ENCODE measurements at regions not wholly inside any gene's neighbourhood (a gene's known extent, or its start where the extent isn't known, plus 50 kb on each side); places are given as distances from the start of the nearest gene placed in this dataset.
"Not testable (repeated sequence)": the region's sequence is repeated elsewhere in the genome, so short reads cannot be mapped to it uniquely, and the experiment has no call there.

DNA sequence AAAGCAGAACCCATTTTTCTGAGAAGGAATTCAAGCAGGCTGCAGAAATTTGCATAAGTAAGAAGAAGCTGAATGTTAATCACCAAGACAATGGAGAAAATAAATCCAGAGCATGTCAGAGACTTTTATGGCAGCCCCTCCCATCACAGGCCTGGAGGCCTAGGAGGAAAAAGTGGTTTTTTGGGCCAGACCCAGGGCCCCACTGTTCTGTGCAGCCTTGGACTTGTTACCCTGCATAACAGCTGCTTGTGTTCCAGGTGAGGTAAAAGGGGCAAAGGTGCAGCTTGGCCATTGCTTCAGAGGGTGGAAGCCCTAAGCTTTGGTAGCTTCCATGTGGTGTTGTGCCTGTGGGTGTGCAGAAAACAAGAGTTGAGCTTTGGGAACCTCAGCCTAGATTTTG lies 1516.2 kb upstream of the PCDH10 start:
- H3K4me3 ChIP-seq (ENCODE audit: low read depth, low read length): no peak overlapping the region
- DNase-seq (ENCODE audit: low read depth): no peak
- TF ChIP-seq, protein P1, sequence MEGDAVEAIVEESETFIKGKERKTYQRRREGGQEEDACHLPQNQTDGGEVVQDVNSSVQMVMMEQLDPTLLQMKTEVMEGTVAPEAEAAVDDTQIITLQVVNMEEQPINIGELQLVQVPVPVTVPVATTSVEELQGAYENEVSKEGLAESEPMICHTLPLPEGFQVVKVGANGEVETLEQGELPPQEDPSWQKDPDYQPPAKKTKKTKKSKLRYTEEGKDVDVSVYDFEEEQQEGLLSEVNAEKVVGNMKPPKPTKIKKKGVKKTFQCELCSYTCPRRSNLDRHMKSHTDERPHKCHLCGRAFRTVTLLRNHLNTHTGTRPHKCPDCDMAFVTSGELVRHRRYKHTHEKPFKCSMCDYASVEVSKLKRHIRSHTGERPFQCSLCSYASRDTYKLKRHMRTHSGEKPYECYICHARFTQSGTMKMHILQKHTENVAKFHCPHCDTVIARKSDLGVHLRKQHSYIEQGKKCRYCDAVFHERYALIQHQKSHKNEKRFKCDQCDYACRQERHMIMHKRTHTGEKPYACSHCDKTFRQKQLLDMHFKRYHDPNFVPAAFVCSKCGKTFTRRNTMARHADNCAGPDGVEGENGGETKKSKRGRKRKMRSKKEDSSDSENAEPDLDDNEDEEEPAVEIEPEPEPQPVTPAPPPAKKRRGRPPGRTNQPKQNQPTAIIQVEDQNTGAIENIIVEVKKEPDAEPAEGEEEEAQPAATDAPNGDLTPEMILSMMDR (IDR thresholded peaks at IDR 0.05; ENCODE audit: insufficient read depth, low read depth, low read length, missing control alignments): no peak

DNA sequence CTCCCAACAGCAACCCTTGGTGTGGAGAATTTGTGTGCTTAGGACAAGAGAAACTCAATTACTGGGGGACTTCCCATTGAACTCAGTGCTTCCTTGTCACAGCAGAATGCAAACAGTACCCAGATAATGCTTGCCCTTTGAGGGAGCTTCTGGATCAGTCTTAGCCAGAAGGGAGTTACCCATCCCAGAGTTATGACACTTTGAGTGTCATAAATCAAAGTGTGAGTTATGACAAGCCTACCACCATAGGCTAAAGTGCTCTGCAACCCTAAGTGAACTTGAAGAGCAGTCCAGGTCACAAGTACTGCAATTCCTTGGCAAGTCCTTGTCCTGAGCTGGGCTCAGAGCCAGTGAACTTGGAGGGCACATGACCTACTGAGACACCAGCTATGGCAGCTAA lies 1513.9 kb upstream of the PCDH10 start:
- H3K4me3 ChIP-seq (ENCODE audit: low read depth, low read length): no peak overlapping the region
- DNase-seq (ENCODE audit: low read depth): no peak
- TF ChIP-seq, protein P1 (IDR thresholded peaks at IDR 0.05; ENCODE audit: insufficient read depth, low read depth, low read length, missing control alignments): no peak

DNA sequence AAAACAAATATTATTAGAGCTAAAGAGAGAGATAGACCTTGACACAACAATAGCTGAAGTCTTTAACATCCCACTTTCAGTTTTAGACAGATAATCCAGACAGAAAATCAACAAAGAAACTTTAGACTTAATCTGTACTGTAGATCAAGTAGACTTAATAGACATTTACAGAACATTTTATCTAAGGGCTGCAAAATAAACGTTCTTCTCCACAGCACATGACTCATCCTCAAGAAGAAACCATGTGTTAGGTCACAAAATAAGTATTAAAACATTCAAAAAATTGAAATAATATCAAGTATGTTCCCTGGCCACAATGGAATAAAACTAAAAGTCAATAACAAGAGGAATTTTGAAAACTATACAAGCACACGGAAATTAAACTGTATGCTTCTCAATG lies 1510.3 kb upstream of the PCDH10 start:
- no peak overlapping the region for H3K4me3 ChIP-seq (ENCODE audit: low read depth, low read length)
- TF ChIP-seq, protein P1 (IDR thresholded peaks at IDR 0.05; ENCODE audit: insufficient read depth, low read depth, low read length, missing control alignments): no peak
- no peak for DNase-seq (ENCODE audit: low read depth)

DNA sequence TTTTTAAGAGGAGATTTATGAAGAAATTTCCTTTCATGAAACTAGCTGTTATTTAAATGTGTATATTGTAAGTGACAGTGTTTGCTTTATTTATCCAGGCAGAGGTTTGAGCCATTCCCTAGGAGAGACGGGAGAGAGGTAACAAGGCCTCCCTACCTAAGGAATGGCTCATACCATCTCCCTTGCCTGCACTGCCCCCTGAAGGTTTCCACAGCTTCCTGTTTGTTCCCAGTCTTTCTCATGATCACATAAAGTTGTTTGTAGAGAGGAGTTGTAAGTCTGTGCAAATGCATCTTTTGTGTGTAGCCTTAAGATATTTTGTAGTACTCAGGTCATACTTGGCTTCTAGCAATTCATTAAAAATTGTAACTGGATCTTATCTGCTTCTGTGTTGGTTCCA lies 1504.5 kb upstream of the PCDH10 start:
- H3K4me3 ChIP-seq (ENCODE audit: low read depth, low read length): no peak overlapping the region
- TF ChIP-seq, protein P1 (IDR thresholded peaks at IDR 0.05; ENCODE audit: insufficient read depth, low read depth, low read length, missing control alignments): peak; percentile 36
- peak; percentile 7 for DNase-seq (ENCODE audit: low read depth)

DNA sequence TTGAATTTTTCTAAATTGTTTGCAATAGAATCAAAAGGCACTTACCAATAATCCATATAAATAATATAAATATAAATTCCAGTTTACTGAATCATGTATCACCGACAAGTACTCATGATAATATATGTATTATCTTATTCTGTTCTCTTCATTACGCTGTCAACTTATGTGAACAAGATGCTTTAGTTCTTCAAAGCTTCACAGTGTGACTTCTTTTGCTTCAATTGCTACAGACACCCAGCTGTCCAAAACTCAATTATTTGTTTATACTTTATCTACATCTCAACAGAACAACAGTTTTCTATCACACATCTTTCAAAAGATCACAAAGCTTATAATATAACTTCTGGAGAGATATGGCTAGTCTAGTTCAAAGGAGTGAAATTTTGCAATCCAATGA lies 1499.9 kb upstream of the PCDH10 start:
- H3K4me3 ChIP-seq (ENCODE audit: low read depth, low read length): no peak overlapping the region
- TF ChIP-seq, protein P1 (IDR thresholded peaks at IDR 0.05; ENCODE audit: insufficient read depth, low read depth, low read length, missing control alignments): no peak
- no peak for DNase-seq (ENCODE audit: low read depth)

DNA sequence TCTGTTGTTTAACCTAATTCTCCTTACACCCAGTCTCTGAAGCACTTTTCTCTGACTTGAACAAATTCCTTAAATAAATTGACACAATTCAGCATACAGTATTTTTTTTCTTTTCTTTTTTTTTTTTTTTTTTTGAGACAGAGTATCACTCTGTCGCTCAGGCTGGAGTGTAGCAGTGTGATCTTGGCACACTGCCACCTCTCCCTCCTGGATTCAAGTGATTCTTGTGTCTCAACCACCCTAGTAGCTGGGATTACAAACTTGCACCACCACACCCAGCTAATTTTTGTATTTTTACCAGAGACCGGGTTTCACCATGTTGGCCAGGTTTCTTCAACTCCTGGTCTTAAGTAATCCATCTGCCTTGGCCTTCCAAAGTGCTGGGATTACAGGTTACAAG lies 1498.1 kb upstream of the PCDH10 start:
- no peak overlapping the region for H3K4me3 ChIP-seq (ENCODE audit: low read depth, low read length)
- DNase-seq (ENCODE audit: low read depth): no peak
- TF ChIP-seq, protein P1 (IDR thresholded peaks at IDR 0.05; ENCODE audit: insufficient read depth, low read depth, low read length, missing control alignments): no peak

DNA sequence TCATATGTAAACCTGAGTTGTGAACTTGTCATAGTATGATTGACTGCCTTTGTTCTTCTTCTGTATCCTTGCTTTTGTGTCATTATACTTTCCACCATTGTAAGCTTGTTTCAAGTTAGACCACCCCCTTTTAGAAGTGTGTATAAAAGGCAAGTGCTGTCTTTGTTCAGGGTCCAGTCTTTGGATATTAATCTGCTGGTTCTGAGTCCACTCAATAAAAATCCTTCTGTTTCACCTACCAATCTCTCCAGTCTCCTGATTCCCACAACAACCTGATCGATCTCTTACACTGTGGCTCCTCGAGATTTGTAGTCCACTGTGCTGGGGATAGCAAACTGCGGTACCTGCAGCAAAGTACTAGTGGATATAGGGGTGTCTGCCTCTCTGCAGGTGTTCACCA lies 1465.8 kb upstream of the PCDH10 start:
- H3K4me3 ChIP-seq (ENCODE audit: low read depth, low read length); DNase-seq (ENCODE audit: low read depth): not testable (repeated sequence)

All from GM12865 (cell line).